ENCODE measurements at regions not wholly inside any gene's neighbourhood (a gene's known extent, or its start where the extent isn't known, plus 50 kb on each side); places are given as distances from the start of the nearest gene placed in this dataset.

DNA sequence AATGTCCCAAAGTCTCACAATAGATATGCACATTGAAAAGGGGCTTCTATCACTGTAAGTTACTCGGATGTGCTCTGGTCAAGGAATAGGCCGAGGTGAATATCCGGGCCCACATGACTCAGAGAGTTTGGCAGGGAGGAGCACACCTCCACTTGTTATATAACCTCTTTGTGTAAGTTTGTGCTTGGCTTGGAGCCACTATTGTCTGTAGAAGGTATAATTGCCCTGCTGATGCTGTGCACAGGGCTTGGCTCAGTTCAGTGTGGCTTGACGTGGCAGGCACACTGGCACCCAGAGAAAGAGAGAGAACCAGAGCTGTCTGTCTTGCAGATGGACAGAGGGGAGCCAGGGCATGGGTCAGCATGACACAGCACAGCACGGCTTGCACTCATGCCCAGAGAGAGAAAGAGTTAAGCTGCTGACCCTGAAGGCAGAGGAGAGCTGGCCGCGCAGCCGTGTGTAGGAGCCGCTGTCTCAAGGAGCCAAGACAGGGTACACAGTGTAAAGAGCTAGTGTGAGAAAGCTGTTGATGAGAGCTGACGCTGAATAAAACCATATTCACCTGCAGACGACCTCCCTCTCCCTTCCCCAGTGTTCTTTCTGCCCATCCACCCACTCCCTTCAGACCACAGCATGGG lies 482.5 kb downstream of the C6orf118 start:
- Mint-ChIP-seq H3K27me3 (ENCODE audit: low read depth, unreplicated experiment) (no peaks in the 10 kb centered on the region), H3K9me3 (ENCODE audit: unreplicated experiment) (no peaks in the 10 kb centered on the region), H3K4me1 (ENCODE audit: low read depth, unreplicated experiment) (no peaks in the 10 kb centered on the region), H3K27ac (ENCODE audit: unreplicated experiment) (no peak overlapping the region), H3K4me3 (ENCODE audit: unreplicated experiment) (no peak overlapping the region), H3K36me3 (ENCODE audit: low read depth, unreplicated experiment) (no peaks in the 10 kb centered on the region)
- H3K27ac ChIP-seq (ENCODE audit: low read depth, low read length), result peak overlapping the region; percentile 19
- no peaks in the 10 kb centered on the region for H3K36me3 ChIP-seq (ENCODE audit: insufficient read depth, low read length)
- no peaks in the 10 kb centered on the region for H4K20me1 ChIP-seq (ENCODE audit: insufficient read depth, low read length)
- no peaks in the 10 kb centered on the region for H3K9me3 ChIP-seq (ENCODE audit: insufficient read depth, low read depth, low read length)
- no peak for FAIRE-seq
- no peak overlapping the region for H3K4me3 ChIP-seq (ENCODE audit: insufficient read depth, low read depth, low read length)
- H3K27me3 ChIP-seq (ENCODE audit: insufficient read depth, low read length), result no peaks in the 10 kb centered on the region
- H2AFZ ChIP-seq (ENCODE audit: low read depth, low read length), result peak overlapping the region; percentile 55
- no peaks in the 10 kb centered on the region for H3K79me2 ChIP-seq (ENCODE audit: insufficient read depth, low read length)
- H3K4me2 ChIP-seq (ENCODE audit: low read length), result peak overlapping the region; percentile 29
- peak; percentile 35 for DNase-seq (ENCODE audit: low read depth)
- H3K4me1 ChIP-seq (ENCODE audit: insufficient read depth, low read length), result no peaks in the 10 kb centered on the region
- no peak for TF ChIP-seq EZH2 (IDR thresholded peaks at IDR 0.05; ENCODE audit: insufficient read depth, low read length)
- TF ChIP-seq, protein P1, sequence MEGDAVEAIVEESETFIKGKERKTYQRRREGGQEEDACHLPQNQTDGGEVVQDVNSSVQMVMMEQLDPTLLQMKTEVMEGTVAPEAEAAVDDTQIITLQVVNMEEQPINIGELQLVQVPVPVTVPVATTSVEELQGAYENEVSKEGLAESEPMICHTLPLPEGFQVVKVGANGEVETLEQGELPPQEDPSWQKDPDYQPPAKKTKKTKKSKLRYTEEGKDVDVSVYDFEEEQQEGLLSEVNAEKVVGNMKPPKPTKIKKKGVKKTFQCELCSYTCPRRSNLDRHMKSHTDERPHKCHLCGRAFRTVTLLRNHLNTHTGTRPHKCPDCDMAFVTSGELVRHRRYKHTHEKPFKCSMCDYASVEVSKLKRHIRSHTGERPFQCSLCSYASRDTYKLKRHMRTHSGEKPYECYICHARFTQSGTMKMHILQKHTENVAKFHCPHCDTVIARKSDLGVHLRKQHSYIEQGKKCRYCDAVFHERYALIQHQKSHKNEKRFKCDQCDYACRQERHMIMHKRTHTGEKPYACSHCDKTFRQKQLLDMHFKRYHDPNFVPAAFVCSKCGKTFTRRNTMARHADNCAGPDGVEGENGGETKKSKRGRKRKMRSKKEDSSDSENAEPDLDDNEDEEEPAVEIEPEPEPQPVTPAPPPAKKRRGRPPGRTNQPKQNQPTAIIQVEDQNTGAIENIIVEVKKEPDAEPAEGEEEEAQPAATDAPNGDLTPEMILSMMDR (IDR thresholded peaks at IDR 0.05; ENCODE audit: insufficient read depth, low read depth, low read length), result no peak
- H3K9ac ChIP-seq (ENCODE audit: low read length), result peak overlapping the region; percentile 38

GRCh38 chr6:164825386-164825785 lies 484.0 kb downstream of the C6orf118 start:
- DNase-seq (ENCODE audit: low read depth) (peak; percentile 66), FAIRE-seq (no peak)
- no peaks in the 10 kb centered on the region for H3K27me3 Mint-ChIP-seq (ENCODE audit: low read depth, unreplicated experiment)
- Histone ChIP-seq H3K9ac (ENCODE audit: low read length) (no peak overlapping the region), H3K4me2 (ENCODE audit: low read length) (no peak overlapping the region), H3K36me3 (ENCODE audit: insufficient read depth, low read length) (no peaks in the 10 kb centered on the region), H3K4me1 (ENCODE audit: insufficient read depth, low read length) (no peaks in the 10 kb centered on the region), H2AFZ (ENCODE audit: low read depth, low read length) (no peak overlapping the region), H3K4me3 (ENCODE audit: insufficient read depth, low read depth, low read length) (no peak overlapping the region), H4K20me1 (ENCODE audit: insufficient read depth, low read length) (no peaks in the 10 kb centered on the region), H3K27ac (ENCODE audit: low read depth, low read length) (peak overlapping the region; percentile 14), H3K27me3 (ENCODE audit: insufficient read depth, low read length) (no peaks in the 10 kb centered on the region), H3K9me3 (ENCODE audit: insufficient read depth, low read depth, low read length) (no peaks in the 10 kb centered on the region), H3K79me2 (ENCODE audit: insufficient read depth, low read length) (no peaks in the 10 kb centered on the region)
- no peaks in the 10 kb centered on the region for H3K4me1 Mint-ChIP-seq (ENCODE audit: low read depth, unreplicated experiment)
- TF ChIP-seq, protein P1 (IDR thresholded peaks at IDR 0.05; ENCODE audit: insufficient read depth, low read depth, low read length), result no peak
- no peak for TF ChIP-seq EZH2 (IDR thresholded peaks at IDR 0.05; ENCODE audit: insufficient read depth, low read length)
- H3K9me3 Mint-ChIP-seq (ENCODE audit: unreplicated experiment), result no peaks in the 10 kb centered on the region
- no peak overlapping the region for H3K4me3 Mint-ChIP-seq (ENCODE audit: unreplicated experiment)
- H3K27ac Mint-ChIP-seq (ENCODE audit: unreplicated experiment), result no peak overlapping the region
- no peaks in the 10 kb centered on the region for H3K36me3 Mint-ChIP-seq (ENCODE audit: low read depth, unreplicated experiment)

DNA sequence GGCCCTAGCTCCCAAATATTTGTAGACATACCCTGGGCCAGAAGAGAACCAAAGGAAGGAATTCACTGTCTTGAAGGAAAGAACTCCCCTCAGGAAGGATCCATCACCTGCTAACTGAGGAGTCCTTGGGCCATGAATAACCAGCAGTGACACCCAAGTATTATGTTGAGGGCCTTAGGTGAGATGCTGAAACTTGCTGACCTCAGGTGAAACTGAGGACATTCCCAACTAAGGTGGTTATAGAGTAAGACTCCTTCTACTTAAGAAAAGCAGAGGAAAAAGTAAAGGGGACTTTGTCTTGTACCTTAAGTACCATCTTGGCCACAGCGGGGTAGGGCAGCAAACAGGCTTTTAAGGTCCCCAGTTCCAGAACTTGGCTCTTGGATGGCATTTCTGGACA lies 491.7 kb downstream of the C6orf118 start:
- Histone ChIP-seq H3K36me3 (ENCODE audit: insufficient read depth, low read length) (no peaks in the 10 kb centered on the region), H3K27ac (ENCODE audit: low read depth, low read length) (no peak overlapping the region), H3K4me2 (ENCODE audit: low read length) (no peak overlapping the region), H3K27me3 (ENCODE audit: insufficient read depth, low read length) (no peaks in the 10 kb centered on the region), H3K9me3 (ENCODE audit: insufficient read depth, low read depth, low read length) (no peaks in the 10 kb centered on the region), H3K9ac (ENCODE audit: low read length) (no peak overlapping the region), H2AFZ (ENCODE audit: low read depth, low read length) (no peak overlapping the region), H3K79me2 (ENCODE audit: insufficient read depth, low read length) (no peaks in the 10 kb centered on the region), H4K20me1 (ENCODE audit: insufficient read depth, low read length) (no peaks in the 10 kb centered on the region), H3K4me1 (ENCODE audit: insufficient read depth, low read length) (no peaks in the 10 kb centered on the region), H3K4me3 (ENCODE audit: insufficient read depth, low read depth, low read length) (no peak overlapping the region)
- FAIRE-seq, result no peak
- no peak for TF ChIP-seq EZH2 (IDR thresholded peaks at IDR 0.05; ENCODE audit: insufficient read depth, low read length)
- TF ChIP-seq, protein P1 (IDR thresholded peaks at IDR 0.05; ENCODE audit: insufficient read depth, low read depth, low read length), result no peak
- Mint-ChIP-seq H3K4me1 (ENCODE audit: low read depth, unreplicated experiment) (no peaks in the 10 kb centered on the region), H3K9me3 (ENCODE audit: unreplicated experiment) (peaks cover under 1% of the 10 kb centered on the region), H3K27me3 (ENCODE audit: low read depth, unreplicated experiment) (no peaks in the 10 kb centered on the region), H3K36me3 (ENCODE audit: low read depth, unreplicated experiment) (no peaks in the 10 kb centered on the region), H3K27ac (ENCODE audit: unreplicated experiment) (no peak overlapping the region), H3K4me3 (ENCODE audit: unreplicated experiment) (no peak overlapping the region)
- DNase-seq (ENCODE audit: low read depth), result no peak
